Endothelial cell of umbilical vein (primary cell): ENCODE measurements at regions not wholly inside any gene's neighbourhood (a gene's known extent, or its start where the extent isn't known, plus 50 kb on each side); places are given as distances from the start of the nearest gene placed in this dataset.

Source experiments
- BruUV-seq: library from RNA; stranded (reverse); fragments of 400-500 nt; replicated peaks from 2 replicates; lab custom pipeline; 2021; lab: Mats Ljungman, UMichigan
- CTCF ChIA-PET: fragments of 300-600, 350-600 bp; sonication (Branson Sonifier 250); formaldehyde crosslinking; loops from one replicate; lab custom pipeline; 2021; ENCODE audit warnings: antibody characterized with exemption, inconsistent platforms; lab: Charles Lee
- POLR2A ChIA-PET: fragments of 300-600, 350-600 bp; sonication (Branson Sonifier 250); formaldehyde crosslinking; loops from one replicate; lab custom pipeline; 2021; ENCODE audit warnings: antibody characterized with exemption, inconsistent platforms; lab: Charles Lee
- DNase-seq: peaks from one replicate; pipeline ENCODE4 v3.0.0-alpha.2; 2011; ENCODE audit warnings: low read depth, low spot score
- FAIRE-seq: peaks from 2 replicates; lab custom pipeline; 2011; peaks lifted over from hg19 to GRCh38; lab: Jason Lieb, UNC
- H2AFZ ChIP-seq: 2 replicates; pipeline ENCODE4 v1.6.0; 2012; ENCODE audit warnings: low read depth, low read length, control low read depth, inconsistent platforms
- H3K27ac ChIP-seq: 2 replicates; pipeline ENCODE4 v1.5.1; 2011; ENCODE audit warnings: low read depth, mild to moderate bottlenecking, control low read depth, low read length, moderate library complexity; ENCODE audit not compliant: insufficient read depth
- H3K27me3 ChIP-seq, 2 experiments: 2 replicates each; pipeline versions ENCODE4 v1.6.0 to v1.6.1; 2011; ENCODE audit warnings: low read length in 2 of 2, mixed read lengths in 1 of 2; ENCODE audit not compliant: control insufficient read depth in 2 of 2, insufficient read depth in 2 of 2
- H3K36me3 ChIP-seq, 2 experiments: 2 replicates in 1 of 2; 3 replicates in 1 of 2; pipeline ENCODE4 v1.5.1; 2011; ENCODE audit warnings: low read length in 2 of 2, mild to moderate bottlenecking in 1 of 2, moderate library complexity in 1 of 2; ENCODE audit not compliant: control insufficient read depth in 2 of 2, insufficient read depth in 2 of 2; ENCODE audit errors: extremely low read depth in 1 of 2
- H3K4me1 ChIP-seq: 3 replicates; pipeline ENCODE4 v1.5.1; 2011; ENCODE audit warnings: mild to moderate bottlenecking, low read length; ENCODE audit not compliant: control insufficient read depth, insufficient read depth; ENCODE audit errors: extremely low read depth
- H3K4me2 ChIP-seq: 2 replicates; pipeline ENCODE4 v1.6.1; 2011; ENCODE audit warnings: low read length, control low read depth, mixed read lengths; ENCODE audit not compliant: insufficient read depth
- H3K4me3 ChIP-seq, 3 experiments: fragments of 200-600 bp in 1 of 3; sonication (generic), shearing (Covaris generic) in 1 of 3; replicated peaks in 1 of 3; 2 replicates each; pipeline ENCODE4 v1.5.1; 2011 to 2016; ENCODE audit warnings: control low read depth in 3 of 3, low read length in 3 of 3, mild to moderate bottlenecking in 2 of 3, inconsistent platforms in 1 of 3, low read depth in 1 of 3, moderate library complexity in 1 of 3; ENCODE audit not compliant: insufficient read depth in 1 of 3
- H3K79me2 ChIP-seq: 2 replicates; pipeline ENCODE4 v1.6.0; 2012; ENCODE audit warnings: low read length, inconsistent platforms; ENCODE audit not compliant: control insufficient read depth, insufficient read depth
- H3K9ac ChIP-seq: replicated peaks from 2 replicates; pipeline ENCODE3; 2011; ENCODE audit warnings: low read length, control low read depth; ENCODE audit not compliant: insufficient read depth; ENCODE audit errors: extremely low read depth
- H3K9me1 ChIP-seq: replicated peaks from 3 replicates; pipeline ENCODE4 v1.6.0; 2011; ENCODE audit warnings: mild to moderate bottlenecking, low read length; ENCODE audit not compliant: control insufficient read depth, insufficient read depth; ENCODE audit errors: extremely low read depth
- H3K9me3 ChIP-seq: replicated peaks from 2 replicates; pipeline ENCODE4 v1.5.1; 2012; ENCODE audit warnings: low read length, inconsistent platforms; ENCODE audit not compliant: control insufficient read depth, insufficient read depth
- H4K20me1 ChIP-seq: replicated peaks from 2 replicates; pipeline ENCODE3; 2011; ENCODE audit warnings: mild to moderate bottlenecking, low read length; ENCODE audit not compliant: control insufficient read depth, insufficient read depth; ENCODE audit errors: extremely low read depth
- EZH2 ChIP-seq: IDR thresholded peaks from 2 replicates; pipeline ENCODE4 v1.6.1; 2012; ENCODE audit warnings: borderline replicate concordance, low read depth, mild to moderate bottlenecking, moderate library complexity, low read length, inconsistent platforms; ENCODE audit not compliant: severe bottlenecking
- FOS ChIP-seq: IDR thresholded peaks from 2 replicates; pipeline ENCODE4 v1.6.1; 2011; ENCODE audit warnings: mild to moderate bottlenecking, low read length, moderate library complexity, borderline replicate concordance; ENCODE audit not compliant: insufficient read depth
- GATA2 ChIP-seq: IDR thresholded peaks from 2 replicates; pipeline ENCODE4 v1.7.0; 2011; ENCODE audit warnings: low read depth, mild to moderate bottlenecking, moderate library complexity, mixed read lengths, low read length; ENCODE audit not compliant: insufficient read length, insufficient read depth
- JUN ChIP-seq: IDR thresholded peaks from 2 replicates; pipeline ENCODE4 v1.6.1; 2011; ENCODE audit warnings: borderline replicate concordance, low read depth; ENCODE audit not compliant: insufficient read length, insufficient read depth
- MYC ChIP-seq: IDR thresholded peaks from one replicate; pipeline ENCODE4 v1.6.1; 2011; ENCODE audit warnings: mild to moderate bottlenecking, low read depth, low read length
- POLR2A ChIP-seq: IDR thresholded peaks from 2 replicates; pipeline ENCODE4 v1.6.1; 2012; ENCODE audit warnings: low read depth, mild to moderate bottlenecking, control low read depth, low read length
- POLR2AphosphoS5 ChIP-seq: IDR thresholded peaks from 2 replicates; pipeline ENCODE4 v1.6.1; 2012; ENCODE audit warnings: low read depth, mild to moderate bottlenecking, control low read depth, low read length, moderate library complexity; ENCODE audit not compliant: insufficient read depth
- dilution Hi-C: fragments of 300-500 bp; cut with MboI; formaldehyde crosslinking; loops from one replicate; pipeline ENCODE4 v1.15.0; 2019; ENCODE audit warnings: low sequenced_read_pairs; ENCODE audit not compliant: extremely low pct_ligation_motif_present
- intact Hi-C: fragments of 100-400 bp; cut with micrococcal nuclease; formaldehyde crosslinking; loops from one replicate; pipeline ENCODE4 v1.10.0; 2022
- TF ChIP-seq, protein P1 (sequence below): IDR thresholded peaks from 2 replicates; pipeline ENCODE4 v1.6.1; 2011; ENCODE audit not compliant: insufficient read depth, insufficient read length
- TF ChIP-seq, protein P2 (sequence below), 2 donors: IDR thresholded peaks; 1 replicate in 1 of 2; 2 replicates in 1 of 2; pipeline ENCODE4 v1.5.1; 2011; ENCODE audit warnings: low read length in 2 of 2, mild to moderate bottlenecking in 2 of 2, moderate library complexity in 2 of 2, control low read depth in 1 of 2, inconsistent platforms in 1 of 2, low read depth in 1 of 2; ENCODE audit not compliant: insufficient read depth in 1 of 2; ENCODE audit errors: extremely low read depth in 1 of 2

GRCh38 chr12:103130564-103130963 lies 173.1 kb downstream of the ASCL1 start:
- no peaks in the 10 kb centered on the region for H3K36me3 ChIP-seq
- no peak overlapping the region for H3K27ac ChIP-seq
- FAIRE-seq = no peak
- H3K9ac ChIP-seq = no peak overlapping the region
- TF ChIP-seq FOS = no peak
- no peak for TF ChIP-seq POLR2A
- TF ChIP-seq, protein P1, sequence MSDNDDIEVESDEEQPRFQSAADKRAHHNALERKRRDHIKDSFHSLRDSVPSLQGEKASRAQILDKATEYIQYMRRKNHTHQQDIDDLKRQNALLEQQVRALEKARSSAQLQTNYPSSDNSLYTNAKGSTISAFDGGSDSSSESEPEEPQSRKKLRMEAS = no peak
- TF ChIP-seq JUN = no peak
- no peak for TF ChIP-seq MYC
- TF ChIP-seq POLR2AphosphoS5 = no peak
- TF ChIP-seq EZH2 = no peak
- no peak for TF ChIP-seq GATA2
- TF ChIP-seq, protein P2, sequence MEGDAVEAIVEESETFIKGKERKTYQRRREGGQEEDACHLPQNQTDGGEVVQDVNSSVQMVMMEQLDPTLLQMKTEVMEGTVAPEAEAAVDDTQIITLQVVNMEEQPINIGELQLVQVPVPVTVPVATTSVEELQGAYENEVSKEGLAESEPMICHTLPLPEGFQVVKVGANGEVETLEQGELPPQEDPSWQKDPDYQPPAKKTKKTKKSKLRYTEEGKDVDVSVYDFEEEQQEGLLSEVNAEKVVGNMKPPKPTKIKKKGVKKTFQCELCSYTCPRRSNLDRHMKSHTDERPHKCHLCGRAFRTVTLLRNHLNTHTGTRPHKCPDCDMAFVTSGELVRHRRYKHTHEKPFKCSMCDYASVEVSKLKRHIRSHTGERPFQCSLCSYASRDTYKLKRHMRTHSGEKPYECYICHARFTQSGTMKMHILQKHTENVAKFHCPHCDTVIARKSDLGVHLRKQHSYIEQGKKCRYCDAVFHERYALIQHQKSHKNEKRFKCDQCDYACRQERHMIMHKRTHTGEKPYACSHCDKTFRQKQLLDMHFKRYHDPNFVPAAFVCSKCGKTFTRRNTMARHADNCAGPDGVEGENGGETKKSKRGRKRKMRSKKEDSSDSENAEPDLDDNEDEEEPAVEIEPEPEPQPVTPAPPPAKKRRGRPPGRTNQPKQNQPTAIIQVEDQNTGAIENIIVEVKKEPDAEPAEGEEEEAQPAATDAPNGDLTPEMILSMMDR (IDR thresholded peaks at IDR 0.05; ENCODE audit: extremely low read depth in 1 of 2, insufficient read depth in 1 of 2, low read depth in 1 of 2, low read length in 2 of 2) = no peak
- BruUV-seq = no TSS peak
- peaks cover 9% of the 10 kb centered on the region for H3K9me3 ChIP-seq
- H3K9me1 ChIP-seq = no peaks in the 10 kb centered on the region
- no peak overlapping the region for H2AFZ ChIP-seq
- no peaks in the 10 kb centered on the region for H3K4me1 ChIP-seq
- ChIA-PET CTCF (no interaction called here), POLR2A (no interaction called here)
- no peaks in the 10 kb centered on the region for H3K27me3 ChIP-seq
- no peak overlapping the region for H3K4me2 ChIP-seq
- intact Hi-C loops (no loop called here), dilution Hi-C loops (no loop called here)
- H3K79me2 ChIP-seq = no peaks in the 10 kb centered on the region
- no peaks in the 10 kb centered on the region for H4K20me1 ChIP-seq
- no peak overlapping the region for H3K4me3 ChIP-seq
- DNase-seq = no peak
